Liver (tissue), 8 donors: ENCODE measurements at regions not wholly inside any gene's neighbourhood (a gene's known extent, or its start where the extent isn't known, plus 50 kb on each side); places are given as distances from the start of the nearest gene placed in this dataset.

ENCODE experiments used
- DNase-seq: peaks from one replicate; pipeline ENCODE4 v3.0.0-alpha.2; 2017; ENCODE audit warnings: low spot score
- H3K27ac ChIP-seq, 2 donors: one replicate each; pipeline ENCODE4 v1.7.0; 2013; ENCODE audit warnings: inconsistent platforms in 2 of 2, low read length in 2 of 2, control low read depth in 1 of 2, low read depth in 1 of 2, mild to moderate bottlenecking in 1 of 2
- H3K27me3 ChIP-seq, 4 donors: one replicate each; pipeline versions ENCODE4 v1.6.1 to v1.7.0; 2013; ENCODE audit warnings: low read length in 3 of 4, inconsistent platforms in 1 of 4, mild to moderate bottlenecking in 1 of 4, moderate library complexity in 1 of 4; ENCODE audit not compliant: control insufficient read depth in 4 of 4, insufficient read depth in 4 of 4
- H3K36me3 ChIP-seq, 4 donors: one replicate each; pipeline versions ENCODE4 v1.6.1 to v1.7.0; 2013; ENCODE audit warnings: low read length in 3 of 4, mild to moderate bottlenecking in 3 of 4, low read depth in 1 of 4, moderate library complexity in 1 of 4; ENCODE audit not compliant: control insufficient read depth in 4 of 4, insufficient read depth in 3 of 4
- H3K4me1 ChIP-seq, 4 donors: one replicate each; pipeline versions ENCODE4 v1.6.1 to v1.7.0; 2013; ENCODE audit warnings: low read length in 3 of 4, mild to moderate bottlenecking in 3 of 4, moderate library complexity in 1 of 4; ENCODE audit not compliant: control insufficient read depth in 4 of 4, insufficient read depth in 4 of 4
- H3K4me3 ChIP-seq, 3 donors: one replicate each; pipeline versions ENCODE4 v1.6.1 to v1.7.0; 2013; ENCODE audit warnings: low read length in 3 of 3, control low read depth in 1 of 3, low read depth in 1 of 3, mild to moderate bottlenecking in 1 of 3
- H3K9ac ChIP-seq, 2 donors: one replicate each; pipeline ENCODE4 v1.7.0; 2013; ENCODE audit warnings: low read length in 2 of 2, mild to moderate bottlenecking in 2 of 2, moderate library complexity in 2 of 2, control low read depth in 1 of 2, low read depth in 1 of 2
- H3K9me3 ChIP-seq, 4 donors: one replicate each; pipeline versions ENCODE4 v1.6.1 to v1.7.0; 2013; ENCODE audit warnings: low read length in 3 of 4; ENCODE audit not compliant: control insufficient read depth in 4 of 4
- ATF3 ChIP-seq: IDR thresholded peaks from 2 replicates; pipeline ENCODE4 v1.6.1; 2016; ENCODE audit warnings: antibody characterized with exemption
- CTCF ChIP-seq: fragments of 150-350 bp; IDR thresholded peaks from 2 replicates; pipeline ENCODE4 v1.5.1; 2017; ENCODE audit warnings: improper control_type of control experiment, low read depth, low read length; ENCODE audit not compliant: missing input control
- EGR1 ChIP-seq, 2 donors: IDR thresholded peaks; 2 replicates each; pipeline ENCODE4 v1.6.1; 2016 to 2018; ENCODE audit warnings: antibody characterized with exemption in 2 of 2, low read depth in 2 of 2
- FOXA2 ChIP-seq: IDR thresholded peaks from 2 replicates; pipeline ENCODE4 v1.6.1; 2016; ENCODE audit warnings: antibody characterized with exemption
- HNF4G ChIP-seq: IDR thresholded peaks from 2 replicates; pipeline ENCODE4 v1.6.1; 2016; ENCODE audit warnings: antibody characterized with exemption
- JUND ChIP-seq, 2 donors: IDR thresholded peaks; 2 replicates each; pipeline ENCODE4 v1.6.1; 2016; ENCODE audit warnings: antibody characterized with exemption in 2 of 2
- MAX ChIP-seq: IDR thresholded peaks from 2 replicates; pipeline ENCODE4 v1.6.1; 2016; ENCODE audit warnings: antibody characterized with exemption
- NR2F2 ChIP-seq: IDR thresholded peaks from 2 replicates; pipeline ENCODE4 v1.6.1; 2016; ENCODE audit warnings: antibody characterized with exemption
- RAD21 ChIP-seq, 2 donors: IDR thresholded peaks; 2 replicates each; pipeline ENCODE4 v1.6.1; 2016; ENCODE audit warnings: antibody characterized with exemption in 2 of 2, mild to moderate bottlenecking in 2 of 2
- RXRA ChIP-seq, 2 donors: IDR thresholded peaks; 2 replicates each; pipeline ENCODE4 v1.6.1; 2017 to 2018; ENCODE audit warnings: antibody characterized with exemption in 2 of 2, mild to moderate bottlenecking in 1 of 2
- SP1 ChIP-seq: IDR thresholded peaks from 2 replicates; pipeline ENCODE4 v1.6.1; 2018; ENCODE audit warnings: antibody characterized with exemption, mild to moderate bottlenecking
- TAF1 ChIP-seq: conservative IDR thresholded peaks from 2 replicates; pipeline ENCODE4 v1.6.1; 2016; ENCODE audit warnings: antibody characterized with exemption, mild to moderate bottlenecking
- ZBTB33 ChIP-seq: IDR thresholded peaks from 2 replicates; pipeline ENCODE4 v1.6.1; 2016; ENCODE audit warnings: antibody characterized with exemption
- WGBS: extraction: QIAGEN DNeasy Blood & Tissue Kit; methylation state at CpG from one replicate; pipeline ENCODE4 v1.1.7; 2013; 5-methylcytosine and 5-hydroxymethylcytosine counted together
- donor health status: healthy.
- donor health status: healthy.
- donor health status: healthy.
- donor health status: healthy.
- donor health status: healthy.

GRCh38 chr4:19722404-19722803 lies 529.3 kb upstream of the SLIT2 start (continued):
- TF ChIP-seq CTCF (no peak), FOXA2 (no peak), NR2F2 (no peak), TAF1 (no peak), HNF4G (no peak), EGR1 (IDR thresholded peaks at IDR 0.05; ENCODE audit: low read depth in 2 of 2) (no peak), RXRA (IDR thresholded peaks at IDR 0.05) (no peak)

- no peak overlapping the region for H3K27ac ChIP-seq
- H3K9ac ChIP-seq = no peak overlapping the region
- DNase-seq = no peak
- no peaks in the 10 kb centered on the region for H3K36me3 ChIP-seq
- no peaks in the 10 kb centered on the region for H3K27me3 ChIP-seq
- H3K4me1 ChIP-seq = no peaks in the 10 kb centered on the region
- H3K4me3 ChIP-seq = no peak overlapping the region
- H3K9me3 ChIP-seq = no peaks in the 10 kb centered on the region
- TF ChIP-seq JUND (IDR thresholded peaks at IDR 0.05) (no peak), CTCF (no peak), RAD21 (IDR thresholded peaks at IDR 0.05) (no peak), RXRA (IDR thresholded peaks at IDR 0.05) (no peak), HNF4G (no peak), SP1 (no peak)
These were observed 530.1 kb upstream of the SLIT2 start for GRCh38 chr4:19721587-19721986.

- DNase-seq = no peak
- Histone ChIP-seq H3K9ac (no peak overlapping the region), H3K36me3 (no peaks in the 10 kb centered on the region), H3K27me3 (no peaks in the 10 kb centered on the region), H3K27ac (no peak overlapping the region), H3K9me3 (no peaks in the 10 kb centered on the region), H3K4me3 (no peak overlapping the region), H3K4me1 (no peaks in the 10 kb centered on the region)
- no peak for TF ChIP-seq ATF3
- TF ChIP-seq EGR1 (IDR thresholded peaks at IDR 0.05; ENCODE audit: low read depth in 2 of 2) = no peak
- TF ChIP-seq MAX = no peak
- no peak for TF ChIP-seq TAF1
- TF ChIP-seq RAD21 (IDR thresholded peaks at IDR 0.05) = no peak
- no peak for TF ChIP-seq ZBTB33
- TF ChIP-seq JUND (IDR thresholded peaks at IDR 0.05) = no peak
- WGBS = 67% methylated on average over 1 of the region's 1 CpG
These were observed 531.1 kb upstream of the SLIT2 start for GRCh38 chr4:19720610-19721009.
